T47D (cell line): ENCODE measurements at regions not wholly inside any gene's neighbourhood (a gene's known extent, or its start where the extent isn't known, plus 50 kb on each side); places are given as distances from the start of the nearest gene placed in this dataset.

ENCODE experiments used
- DNase-seq, 2 experiments: peaks; one replicate each; pipeline versions ENCODE4 v3.0.0 to v3.0.0-alpha.2; 2011 to 2012; ENCODE audit warnings: low read depth in 1 of 2, low spot score in 1 of 2
- JUND ChIP-seq: IDR thresholded peaks from 2 replicates; pipeline ENCODE4 v1.6.1; 2012; ENCODE audit warnings: low read depth
- in situ Hi-C: cut with HindIII; loops from 2 replicates; pipeline ENCODE4 v1.10.0; 2016; ENCODE audit warnings: low sequenced_read_pairs, low pct_unique_long_range_greater_than_20kb

GRCh38 chr3:28173836-28174235, 67.6 kb upstream of the CMC1 start:
- in situ Hi-C loops = no loop called here
- DNase-seq = no peak
- TF ChIP-seq JUND = no peak

- in situ Hi-C loops = no loop called here
- DNase-seq = no peak
- TF ChIP-seq JUND = no peak
These were observed 54.7 kb upstream of the CMC1 start for GRCh38 chr3:28186748-28187147.

- no peak for TF ChIP-seq JUND
- no peak for DNase-seq
- in situ Hi-C loops = no loop called here
These were observed 52.7 kb upstream of the CMC1 start for GRCh38 chr3:28188686-28189085.

- in situ Hi-C loops = no loop called here
- DNase-seq = no peak
- TF ChIP-seq JUND = no peak
These were observed 50.1 kb upstream of the CMC1 start for GRCh38 chr3:28191363-28191762.
